ENCODE measurements at regions not wholly inside any gene's neighbourhood (a gene's known extent, or its start where the extent isn't known, plus 50 kb on each side); places are given as distances from the start of the nearest gene placed in this dataset.

DNA sequence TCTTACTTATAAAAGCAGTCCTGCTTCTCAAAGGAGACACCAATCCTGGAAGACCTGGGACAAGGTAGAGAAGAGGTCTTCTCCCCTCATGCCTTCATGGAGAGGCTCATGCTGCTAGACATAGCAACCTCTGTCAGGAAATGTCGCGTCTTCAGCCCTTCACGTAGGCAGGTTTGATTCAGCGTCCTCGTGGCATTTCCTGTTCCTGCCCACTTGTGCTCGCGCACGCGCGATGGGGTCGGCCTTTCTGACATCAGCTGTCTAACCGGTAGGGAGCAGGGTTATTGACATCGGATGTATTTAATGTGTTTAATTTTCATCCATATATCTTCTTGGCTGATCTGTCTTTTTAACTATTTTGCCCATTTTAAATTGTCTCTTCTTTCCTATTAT lies 292.4 kb downstream of the THBS2 start:
- TF ChIP-seq, protein P1, sequence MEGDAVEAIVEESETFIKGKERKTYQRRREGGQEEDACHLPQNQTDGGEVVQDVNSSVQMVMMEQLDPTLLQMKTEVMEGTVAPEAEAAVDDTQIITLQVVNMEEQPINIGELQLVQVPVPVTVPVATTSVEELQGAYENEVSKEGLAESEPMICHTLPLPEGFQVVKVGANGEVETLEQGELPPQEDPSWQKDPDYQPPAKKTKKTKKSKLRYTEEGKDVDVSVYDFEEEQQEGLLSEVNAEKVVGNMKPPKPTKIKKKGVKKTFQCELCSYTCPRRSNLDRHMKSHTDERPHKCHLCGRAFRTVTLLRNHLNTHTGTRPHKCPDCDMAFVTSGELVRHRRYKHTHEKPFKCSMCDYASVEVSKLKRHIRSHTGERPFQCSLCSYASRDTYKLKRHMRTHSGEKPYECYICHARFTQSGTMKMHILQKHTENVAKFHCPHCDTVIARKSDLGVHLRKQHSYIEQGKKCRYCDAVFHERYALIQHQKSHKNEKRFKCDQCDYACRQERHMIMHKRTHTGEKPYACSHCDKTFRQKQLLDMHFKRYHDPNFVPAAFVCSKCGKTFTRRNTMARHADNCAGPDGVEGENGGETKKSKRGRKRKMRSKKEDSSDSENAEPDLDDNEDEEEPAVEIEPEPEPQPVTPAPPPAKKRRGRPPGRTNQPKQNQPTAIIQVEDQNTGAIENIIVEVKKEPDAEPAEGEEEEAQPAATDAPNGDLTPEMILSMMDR (IDR thresholded peaks at IDR 0.05): no peak
- no peak for TF ChIP-seq POLR2A (IDR thresholded peaks at IDR 0.05)
